ENCODE measurements at regions not wholly inside any gene's neighbourhood (a gene's known extent, or its start where the extent isn't known, plus 50 kb on each side); places are given as distances from the start of the nearest gene placed in this dataset.

DNA sequence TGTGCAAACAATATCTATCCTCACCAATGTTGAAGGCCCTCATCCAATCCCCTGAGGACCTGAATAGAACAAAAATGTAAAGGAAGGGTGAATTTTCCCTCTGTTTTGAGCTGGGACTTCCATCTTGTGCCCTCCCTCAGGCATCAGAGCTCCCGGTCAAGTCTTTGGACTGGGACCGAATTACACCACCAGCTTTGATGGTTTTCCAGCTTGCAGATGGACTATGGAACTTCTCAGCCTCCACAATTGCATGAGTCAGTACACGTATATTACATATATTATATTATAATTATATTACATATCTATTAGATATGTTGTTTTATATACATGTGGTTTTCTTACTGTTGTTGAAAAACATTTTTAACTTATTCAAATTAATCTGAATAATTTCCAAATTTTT is 496.4 kb downstream of the CMPK2 start:
- no peak for DNase-seq

GRCh38 chr2:6370753-6371551 is 494.8 kb downstream of the CMPK2 start:
- no peak for DNase-seq

- DNase-seq = no peak
These were observed 493.3 kb downstream of the CMPK2 start for GRCh38 chr2:6372317-6372901.

GRCh38 chr2:6381326-6381725 is 484.4 kb downstream of the CMPK2 start:
- no peak for DNase-seq

DNA sequence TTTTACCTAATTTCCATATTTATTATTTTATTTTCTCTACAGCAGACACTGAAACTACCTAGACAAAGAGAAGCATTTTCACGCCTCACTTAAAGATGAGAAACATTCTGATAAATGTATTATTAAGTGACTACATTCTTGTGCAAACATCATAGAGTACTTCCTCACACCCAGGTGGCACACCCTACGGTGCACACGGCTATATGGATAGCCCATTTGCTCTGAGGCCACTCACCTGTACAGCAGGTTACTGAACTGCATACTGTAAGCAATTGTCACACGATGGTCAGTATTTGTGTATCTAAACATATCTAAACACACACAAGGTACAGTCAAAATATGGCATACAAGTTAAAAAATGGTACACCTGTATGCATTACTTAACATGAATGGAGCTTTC is 481.4 kb downstream of the CMPK2 start:
- no peak for DNase-seq

GRCh38 chr2:6392354-6392753 is 473.4 kb downstream of the CMPK2 start:
- DNase-seq = no peak

DNA sequence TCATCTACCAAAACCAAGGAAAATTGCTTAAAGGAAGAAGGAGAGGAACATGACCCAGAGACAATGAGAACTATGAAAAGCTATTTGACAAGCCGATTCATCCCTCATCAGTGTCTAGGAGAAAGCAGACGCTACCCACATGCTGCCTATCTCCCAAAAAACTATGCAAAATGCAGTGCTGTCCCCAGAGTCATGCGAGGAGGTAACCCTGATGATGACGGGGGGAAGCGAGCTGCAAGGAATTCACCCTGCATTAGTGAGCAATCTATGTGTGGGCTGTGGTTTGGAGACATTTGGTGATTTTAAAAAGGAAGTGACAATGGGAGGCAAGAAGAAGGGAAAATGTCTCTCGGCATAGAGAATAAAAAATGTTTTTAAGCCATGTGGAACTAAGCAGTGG is 472.7 kb downstream of the CMPK2 start:
- no peak for DNase-seq

GRCh38 chr2:6393819-6394218 is 471.9 kb downstream of the CMPK2 start:
- no peak for DNase-seq

DNA sequence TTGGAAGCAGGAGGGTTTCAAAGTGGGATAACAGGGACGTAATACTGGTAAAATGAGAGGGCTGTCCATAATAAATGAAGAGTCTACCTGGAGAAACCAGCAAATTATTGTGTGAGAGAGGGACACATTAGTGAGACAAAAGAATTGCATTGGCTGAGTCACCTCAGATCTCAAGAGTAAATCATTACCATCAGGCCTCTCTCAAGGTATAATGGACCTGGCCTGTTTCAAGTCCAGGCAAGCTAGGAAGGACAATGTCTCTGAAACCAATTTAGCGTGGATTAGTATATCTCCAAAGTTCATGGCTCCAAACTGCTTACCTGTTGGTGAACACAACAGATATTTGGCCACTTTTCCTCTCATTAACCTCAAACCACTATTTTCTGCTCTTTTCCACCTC is 471.4 kb downstream of the CMPK2 start:
- DNase-seq = no peak

DNA sequence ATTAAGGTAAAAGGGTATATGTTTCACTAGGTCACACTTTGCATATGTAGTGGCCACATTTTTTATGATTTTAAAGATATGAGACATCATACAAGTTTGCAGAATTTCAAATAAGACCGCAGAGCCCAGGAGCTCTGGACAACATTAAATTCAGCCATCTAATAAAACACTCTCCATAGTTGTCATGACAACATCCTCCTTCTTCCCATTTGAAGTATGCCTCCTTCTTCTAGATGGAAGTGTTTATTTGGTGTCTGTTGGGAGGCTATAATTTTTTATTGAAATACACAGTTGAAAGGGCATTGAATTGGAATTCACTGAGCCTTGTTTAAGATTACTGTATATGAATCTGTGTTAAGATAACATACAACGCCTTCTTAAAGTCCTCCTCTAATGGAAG is 467.3 kb downstream of the CMPK2 start:
- DNase-seq = no peak

DNA sequence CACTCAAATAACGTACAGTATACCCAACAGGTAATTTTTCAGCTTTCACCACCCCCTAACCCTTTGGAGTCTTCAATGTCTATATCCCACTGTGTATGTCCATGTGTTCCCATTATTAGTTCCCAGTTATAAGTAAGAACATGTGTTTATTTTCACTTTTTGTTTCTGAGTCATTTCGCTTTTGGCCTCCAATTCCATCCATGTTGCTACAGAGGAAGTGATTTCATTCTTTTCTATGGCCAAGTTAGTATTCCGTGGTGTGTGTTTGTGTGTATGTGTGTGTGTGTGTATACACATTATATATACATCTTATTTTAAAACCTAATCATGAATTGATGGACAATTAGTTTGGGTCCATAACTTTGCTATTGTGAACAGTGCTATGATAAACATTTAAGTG is 464.4 kb downstream of the CMPK2 start:
- no peak for DNase-seq

- DNase-seq = no peak
These were observed 457.6 kb downstream of the CMPK2 start for GRCh38 chr2:6408057-6408456.

DNA sequence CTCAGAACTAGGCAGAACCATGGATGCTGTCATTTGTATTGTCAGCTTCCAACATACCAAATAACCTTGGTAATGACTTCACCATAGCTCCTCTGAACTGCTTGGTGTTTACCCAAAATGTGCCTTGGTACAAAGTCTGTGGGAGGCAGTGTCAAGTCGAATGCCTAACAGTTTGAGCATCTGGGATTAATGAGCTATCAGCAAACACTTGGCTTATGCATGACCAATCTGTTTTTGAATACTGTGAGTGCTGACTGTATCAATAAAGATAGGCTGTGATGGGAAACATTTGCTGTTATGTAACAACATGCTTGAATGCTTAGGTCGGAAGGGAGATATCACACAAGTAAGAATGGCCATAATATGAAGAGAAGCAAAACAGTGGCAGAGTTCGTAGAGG is 455.4 kb downstream of the CMPK2 start:
- DNase-seq = no peak

DNA sequence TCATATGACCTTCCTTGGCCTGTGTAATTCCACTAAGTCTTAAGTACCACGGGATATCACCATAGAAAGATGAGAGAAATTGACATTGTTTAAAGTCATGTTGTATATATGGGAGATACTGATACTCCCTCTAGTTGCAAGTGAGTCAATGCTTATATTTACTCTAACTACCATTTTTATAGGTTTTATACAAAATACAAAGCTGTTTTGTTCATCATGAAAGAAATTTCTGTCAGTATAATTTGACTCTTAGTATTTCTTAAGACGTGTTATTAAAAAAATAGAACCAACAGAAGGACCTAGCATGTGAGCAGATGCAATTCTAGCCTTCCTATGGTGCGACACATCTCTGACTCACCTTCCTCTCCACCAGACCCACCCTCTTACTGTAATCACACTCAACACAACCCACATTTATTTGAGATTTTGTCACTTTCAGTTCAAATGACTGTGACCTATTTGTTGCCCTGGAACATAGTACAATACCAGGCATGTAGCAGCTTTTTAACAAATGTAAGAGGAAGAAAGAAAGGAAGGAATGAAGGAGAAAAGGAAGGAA is 453.1 kb downstream of the CMPK2 start:
- no peak for DNase-seq

DNA sequence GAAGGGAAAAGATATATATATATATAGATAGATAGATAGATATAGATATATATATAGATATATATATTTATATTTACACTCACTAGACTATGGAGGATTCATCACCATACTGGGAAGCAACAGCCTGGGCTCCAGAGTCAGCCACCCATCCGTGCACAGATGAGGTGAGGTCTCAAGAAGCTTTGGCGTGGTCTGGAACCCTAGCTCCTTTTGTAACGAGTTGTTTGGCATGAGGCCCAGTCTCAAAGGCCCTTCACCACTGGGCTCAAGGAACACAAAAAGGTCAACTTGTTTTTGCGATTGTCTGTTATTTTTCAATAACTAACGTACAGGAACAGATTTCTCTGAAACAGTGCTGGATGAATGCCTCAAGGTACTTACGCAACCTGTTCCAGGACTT is 448.7 kb downstream of the CMPK2 start:
- no peak for DNase-seq

GRCh38 chr2:6418291-6418690 is 447.4 kb downstream of the CMPK2 start:
- DNase-seq = no peak

DNA sequence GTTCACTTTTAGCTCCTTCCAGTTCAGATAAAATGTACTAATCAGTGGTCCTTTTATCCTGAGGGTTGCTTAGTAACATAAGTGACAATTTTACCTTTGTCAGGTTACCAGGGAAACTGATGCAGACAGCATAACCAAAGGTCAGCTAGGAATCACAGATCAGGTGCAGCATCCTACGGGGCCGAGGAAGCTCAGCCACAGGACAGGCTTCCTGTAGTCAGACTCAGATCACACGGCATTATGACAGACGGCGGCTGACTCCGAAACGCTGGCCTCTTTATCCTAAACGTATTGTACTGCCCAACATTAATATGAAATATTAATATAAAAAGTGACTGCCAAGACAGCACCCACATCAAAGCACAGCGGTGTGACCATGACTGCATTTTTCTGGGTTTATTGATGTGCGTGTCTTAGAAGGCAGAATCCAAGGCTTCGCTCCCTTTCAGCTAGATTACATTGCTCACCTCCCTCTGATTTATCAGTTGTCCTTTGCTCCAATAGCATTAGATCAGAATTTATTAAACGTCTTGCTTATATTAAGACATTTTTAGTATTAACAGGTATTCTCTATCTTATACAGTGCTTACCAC is 444.5 kb downstream of the CMPK2 start:
- no peak for DNase-seq

DNA sequence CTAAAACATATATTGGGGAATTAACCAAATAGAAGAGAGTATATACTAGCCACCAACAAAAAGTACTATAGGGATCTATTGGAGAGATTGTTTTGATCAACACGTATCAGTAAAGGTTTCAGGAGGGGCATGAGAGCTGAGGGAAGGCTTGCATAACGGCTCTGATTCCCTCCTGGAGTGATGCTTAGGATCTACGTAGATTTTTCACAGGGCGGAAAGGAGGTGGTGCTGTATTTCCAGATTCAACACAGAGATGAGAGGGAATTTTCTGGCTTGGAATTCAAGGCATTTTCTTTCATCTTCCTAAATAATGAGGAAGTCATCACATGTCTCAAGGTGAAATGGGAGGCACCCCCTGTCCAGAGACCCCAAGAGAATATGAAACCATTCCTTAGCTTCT is 443.8 kb downstream of the CMPK2 start:
- no peak for DNase-seq

DNA sequence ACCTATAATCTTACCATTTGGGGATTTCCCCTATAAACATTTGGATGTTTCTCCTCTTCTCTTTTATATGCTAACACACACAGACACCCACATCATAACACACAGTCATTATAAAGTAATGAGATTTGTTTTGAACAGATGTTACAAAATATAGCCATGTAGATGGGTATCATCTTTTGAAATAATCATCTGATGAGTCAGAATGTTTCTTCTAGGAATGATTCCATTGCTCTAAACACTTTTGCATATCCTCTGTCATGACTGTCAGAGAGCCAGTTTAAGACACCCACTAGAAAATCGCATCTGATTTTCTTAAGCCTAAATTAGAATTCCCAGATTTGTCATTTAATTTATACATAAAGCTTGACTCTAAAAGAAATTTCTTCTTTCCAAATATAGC is 442.6 kb downstream of the CMPK2 start:
- no peak for DNase-seq

DNA sequence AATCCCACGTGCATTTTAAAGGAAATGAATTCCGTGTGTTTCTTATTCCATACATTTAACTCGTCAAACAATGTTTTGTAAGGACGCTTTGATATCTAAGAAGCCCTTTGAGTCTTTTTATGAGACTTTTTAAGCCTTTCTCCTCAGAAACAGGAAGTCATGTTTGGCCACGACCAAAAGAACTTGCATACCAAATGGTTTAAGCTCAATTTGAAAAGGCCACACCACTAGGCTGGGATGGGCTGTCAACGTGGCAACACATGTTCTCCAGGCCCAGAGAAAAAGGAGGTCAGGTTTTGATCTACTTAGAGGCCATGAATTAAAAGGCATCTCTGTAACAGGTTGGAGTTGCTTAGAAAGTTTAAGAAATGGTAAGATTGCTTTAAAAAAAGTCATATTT is 441.8 kb downstream of the CMPK2 start:
- no peak for DNase-seq

DNA sequence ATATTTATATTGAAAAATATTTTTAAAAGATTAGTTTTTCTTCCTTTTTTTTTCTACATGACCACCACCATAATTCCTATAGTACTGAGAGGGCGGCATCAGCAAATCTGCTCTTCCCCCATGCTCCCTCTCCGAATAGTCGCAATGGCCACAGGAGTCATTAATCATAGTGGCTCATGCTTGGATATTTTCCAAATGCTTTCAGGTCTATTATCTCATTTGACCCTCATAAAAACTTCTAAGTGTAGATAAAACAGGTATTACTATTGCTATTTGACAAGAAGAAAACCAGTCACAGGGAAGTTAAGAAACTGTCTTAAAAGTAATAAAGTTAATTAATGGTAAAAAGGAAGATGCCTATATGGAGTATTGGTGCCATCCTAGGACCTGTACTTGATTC is 440.7 kb downstream of the CMPK2 start:
- no peak for DNase-seq

DNA sequence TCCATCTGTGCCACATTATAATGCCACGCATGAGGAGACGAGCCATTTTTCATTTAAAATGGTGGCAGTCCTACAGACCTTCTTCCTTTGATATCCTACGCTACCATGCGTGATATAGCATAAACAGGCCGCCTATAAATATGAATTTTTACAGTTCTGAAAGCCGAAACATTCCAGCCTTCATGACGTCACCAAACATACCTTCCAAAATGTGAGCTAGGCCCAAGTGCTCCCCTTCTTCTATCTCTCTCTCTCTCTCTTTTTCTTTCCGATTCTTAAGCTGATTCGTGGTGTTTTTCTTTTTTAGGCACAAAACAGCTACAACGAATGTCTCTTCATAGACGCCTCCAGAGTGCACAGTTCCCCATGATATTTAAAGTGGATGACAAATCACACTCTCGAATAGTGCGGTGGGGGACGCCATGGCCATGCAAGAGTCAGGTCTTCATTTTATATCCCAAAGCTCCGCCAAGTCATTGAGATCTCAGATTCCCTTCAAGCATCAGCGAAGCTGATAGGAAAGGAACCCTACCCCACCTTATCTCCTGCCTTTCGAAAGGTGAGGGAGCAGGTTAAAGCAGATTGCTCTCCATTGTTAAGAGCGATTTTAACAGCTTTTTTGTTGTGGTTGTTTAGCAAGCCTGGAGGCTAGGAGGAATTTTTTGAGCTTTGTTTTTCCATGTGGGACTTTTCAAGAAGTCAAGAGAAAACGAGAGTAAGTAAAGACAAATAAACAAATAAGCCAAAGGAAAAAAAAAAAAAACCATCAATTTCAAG is 436.3 kb downstream of the CMPK2 start:
- DNase-seq = no peak

- no peak for DNase-seq
These were observed 431.3 kb downstream of the CMPK2 start for GRCh38 chr2:6434438-6434837.

All from CD4-positive, alpha-beta T cell treated with Interleukin-21 for 1 hour (primary cell).